ENCODE measurements at regions not wholly inside any gene's neighbourhood (a gene's known extent, or its start where the extent isn't known, plus 50 kb on each side); places are given as distances from the start of the nearest gene placed in this dataset.

GRCh38 chr10:64316416-64316815 is 795.2 kb downstream of the REEP3 start:
- no peak for TF ChIP-seq CTCF (IDR thresholded peaks at IDR 0.05; ENCODE audit: low read length)
- no peak for TF ChIP-seq EZH2 (optimal IDR thresholded peaks at IDR 0.05; ENCODE audit: low read depth, low read length)
- TF ChIP-seq EZH2phosphoT487 (IDR thresholded peaks at IDR 0.05; ENCODE audit: low read length) = no peak

All from MM.1S (cell line).